ENCODE measurements at regions not wholly inside any gene's neighbourhood (a gene's known extent, or its start where the extent isn't known, plus 50 kb on each side); places are given as distances from the start of the nearest gene placed in this dataset.

DNA sequence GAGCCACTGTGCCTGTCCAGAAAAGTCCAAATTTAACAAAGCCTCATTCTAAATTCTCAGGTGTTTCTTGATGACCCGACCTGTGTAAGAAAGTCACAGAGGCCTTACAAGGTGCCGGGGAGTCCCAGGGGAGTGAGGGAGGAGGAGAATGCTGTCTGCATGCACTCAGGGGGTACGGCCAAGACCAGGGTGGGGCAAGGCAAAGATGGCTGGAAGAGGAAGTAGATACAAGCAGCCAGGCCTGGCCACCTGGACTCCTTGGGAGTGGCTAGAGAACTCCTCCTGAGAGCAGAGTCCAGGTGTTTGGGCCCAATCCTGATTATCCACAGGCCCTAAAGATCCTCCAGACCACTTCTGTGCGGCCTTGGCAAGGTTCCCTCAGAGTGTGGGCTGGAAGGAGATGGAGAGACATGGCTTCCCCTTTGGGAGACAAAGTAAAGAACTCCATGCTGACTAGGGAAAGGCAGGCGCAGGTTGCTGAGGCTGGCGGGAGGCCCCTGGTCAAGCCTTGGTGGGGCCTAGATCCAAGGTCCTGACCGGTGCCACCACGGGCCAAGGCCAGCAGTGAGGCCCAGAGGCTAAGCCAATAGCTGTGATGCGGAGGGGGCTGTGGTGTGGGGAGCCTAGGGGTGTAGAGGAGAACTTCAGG is 74.7 kb downstream of the COPS8 start:
- no peak overlapping the region for H3K4me3 ChIP-seq
- no peaks in the 10 kb centered on the region for H3K36me3 ChIP-seq
- intact Hi-C loops (cut with DNase I; ENCODE audit: low total_unique reads) (no loop called here), in situ Hi-C loops (cut with MboI; ENCODE audit: low pct_ligation_motif_present in 1 of 4, low pct_unique_long_range_greater_than_20kb in 1 of 4, low sequenced_read_pairs in 3 of 4) (loop anchor here in 3 of 4 donors (25.0 kb wide), 2 partner anchors 252 to 402 kb away; partner anchors contain the start of genes COL6A3 (in 2 of the 3) and PRLH (in 1 of the 3))
- 75% methylated on average over 9 of the region's 9 CpGs; no CpG with 5 or more reads in 1 of the 2 donors for WGBS, 2 donors (ENCODE audit: low coverage in 1 of 2)
- no peaks in the 10 kb centered on the region for H3K27me3 ChIP-seq
- DNase-seq, result no peak
- peak overlapping the region; percentile 17 to 57 (median 42) for H3K27ac ChIP-seq
- TF ChIP-seq, protein P1, sequence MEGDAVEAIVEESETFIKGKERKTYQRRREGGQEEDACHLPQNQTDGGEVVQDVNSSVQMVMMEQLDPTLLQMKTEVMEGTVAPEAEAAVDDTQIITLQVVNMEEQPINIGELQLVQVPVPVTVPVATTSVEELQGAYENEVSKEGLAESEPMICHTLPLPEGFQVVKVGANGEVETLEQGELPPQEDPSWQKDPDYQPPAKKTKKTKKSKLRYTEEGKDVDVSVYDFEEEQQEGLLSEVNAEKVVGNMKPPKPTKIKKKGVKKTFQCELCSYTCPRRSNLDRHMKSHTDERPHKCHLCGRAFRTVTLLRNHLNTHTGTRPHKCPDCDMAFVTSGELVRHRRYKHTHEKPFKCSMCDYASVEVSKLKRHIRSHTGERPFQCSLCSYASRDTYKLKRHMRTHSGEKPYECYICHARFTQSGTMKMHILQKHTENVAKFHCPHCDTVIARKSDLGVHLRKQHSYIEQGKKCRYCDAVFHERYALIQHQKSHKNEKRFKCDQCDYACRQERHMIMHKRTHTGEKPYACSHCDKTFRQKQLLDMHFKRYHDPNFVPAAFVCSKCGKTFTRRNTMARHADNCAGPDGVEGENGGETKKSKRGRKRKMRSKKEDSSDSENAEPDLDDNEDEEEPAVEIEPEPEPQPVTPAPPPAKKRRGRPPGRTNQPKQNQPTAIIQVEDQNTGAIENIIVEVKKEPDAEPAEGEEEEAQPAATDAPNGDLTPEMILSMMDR (IDR thresholded peaks at IDR 0.05), result no peak
- TF ChIP-seq POLR2AphosphoS5 (IDR thresholded peaks at IDR 0.05) (no peak), EP300 (IDR thresholded peaks at IDR 0.05; ENCODE audit: low read depth) (no peak), POLR2A (IDR thresholded peaks at IDR 0.05) (no peak)
- peaks cover 0 to 7% (median 0%) of the 10 kb centered on the region in 4 donors for H3K4me1 ChIP-seq
- H3K9me3 ChIP-seq, result no peaks in the 10 kb centered on the region

DNA sequence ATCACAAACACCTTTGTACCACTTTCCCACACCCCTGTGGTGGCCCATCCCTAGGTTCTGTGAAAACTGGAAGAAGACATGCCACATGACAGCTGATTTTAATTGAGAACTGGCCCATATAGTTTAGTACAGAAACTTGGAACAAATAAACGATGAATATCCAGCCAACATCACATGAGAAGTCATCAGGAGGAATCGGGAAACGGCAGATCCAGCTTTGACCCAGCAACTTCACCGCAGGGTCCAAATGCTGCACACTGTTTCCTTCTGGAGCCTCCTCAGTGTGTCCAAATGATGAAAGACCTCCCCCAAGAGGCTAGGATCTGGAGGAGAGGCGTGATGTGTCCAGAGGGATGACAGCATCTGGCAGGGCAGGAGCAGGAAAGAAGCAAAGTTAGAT is 75.5 kb downstream of the COPS8 start:
- H3K4me1 ChIP-seq, result peaks cover 0 to 7% (median 0%) of the 10 kb centered on the region in 4 donors
- in situ Hi-C loops (cut with MboI; ENCODE audit: low pct_ligation_motif_present in 1 of 4, low pct_unique_long_range_greater_than_20kb in 1 of 4, low sequenced_read_pairs in 3 of 4), result loop anchor here in 3 of 4 donors (25.0 kb wide), 2 partner anchors 251 to 401 kb away; partner anchors contain the start of genes COL6A3 (in 2 of the 3) and PRLH (in 1 of the 3)
- peak overlapping the region; percentile 42 to 58 (median 44) for H3K27ac ChIP-seq
- no peak overlapping the region for H3K4me3 ChIP-seq
- H3K27me3 ChIP-seq, result no peaks in the 10 kb centered on the region
- WGBS, 2 donors (ENCODE audit: low coverage in 1 of 2), result 68% methylated on average over 5 of the region's 5 CpGs; no CpG with 5 or more reads in 1 of the 2 donors
- intact Hi-C loops (cut with DNase I; ENCODE audit: low total_unique reads), result no loop called here
- TF ChIP-seq POLR2A (IDR thresholded peaks at IDR 0.05), result no peak
- no peak for TF ChIP-seq EP300 (IDR thresholded peaks at IDR 0.05; ENCODE audit: low read depth)
- TF ChIP-seq POLR2AphosphoS5 (IDR thresholded peaks at IDR 0.05), result no peak
- TF ChIP-seq, protein P1 (IDR thresholded peaks at IDR 0.05), result no peak
- DNase-seq, result no peak
- H3K36me3 ChIP-seq, result no peaks in the 10 kb centered on the region
- no peaks in the 10 kb centered on the region for H3K9me3 ChIP-seq

DNA sequence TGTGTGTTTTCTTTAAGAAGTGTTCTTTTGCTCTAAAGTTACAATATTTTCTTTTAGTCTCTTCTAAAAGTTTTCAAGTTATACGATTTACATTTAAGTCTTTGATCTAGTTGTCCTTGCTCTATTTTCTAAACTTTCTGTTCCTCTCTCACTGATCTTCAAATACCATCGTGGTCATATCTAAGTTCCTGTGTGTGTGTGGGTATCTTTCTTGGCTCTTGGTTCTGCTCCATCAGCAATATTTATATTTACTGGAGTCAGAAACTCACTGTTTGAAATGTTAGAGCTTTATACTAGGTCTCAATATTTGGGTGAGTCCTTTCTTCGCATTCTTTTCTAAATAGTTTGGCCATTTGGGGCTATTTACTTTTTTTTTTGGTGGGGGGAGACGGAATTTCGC is 77.3 kb downstream of the COPS8 start:
- Histone ChIP-seq H3K27ac (peak overlapping the region in 2 of 4 donors; percentile 7 to 48), H3K36me3 (no peaks in the 10 kb centered on the region), H3K4me3 (no peak overlapping the region), H3K9me3 (peaks cover 0 to 2% of the 10 kb centered on the region in 2 donors), H3K4me1 (peaks cover 0 to 7% (median 0%) of the 10 kb centered on the region in 4 donors), H3K27me3 (no peaks in the 10 kb centered on the region)
- TF ChIP-seq EP300 (IDR thresholded peaks at IDR 0.05; ENCODE audit: low read depth) (no peak), POLR2A (IDR thresholded peaks at IDR 0.05) (no peak), POLR2AphosphoS5 (IDR thresholded peaks at IDR 0.05) (no peak)
- TF ChIP-seq, protein P1 (IDR thresholded peaks at IDR 0.05), result no peak
- in situ Hi-C loops (cut with MboI; ENCODE audit: low pct_ligation_motif_present in 1 of 4, low pct_unique_long_range_greater_than_20kb in 1 of 4, low sequenced_read_pairs in 3 of 4), result loop anchor here in 3 of 4 donors (25.0 kb wide), 2 partner anchors 249 to 399 kb away; partner anchors contain the start of genes COL6A3 (in 2 of the 3) and PRLH (in 1 of the 3)
- 60 to 63% methylated on average over 3 to 5 of the region's 5 CpGs for WGBS, 2 donors (ENCODE audit: low coverage in 1 of 2)
- DNase-seq, result no peak
- intact Hi-C loops (cut with DNase I; ENCODE audit: low total_unique reads), result no loop called here

DNA sequence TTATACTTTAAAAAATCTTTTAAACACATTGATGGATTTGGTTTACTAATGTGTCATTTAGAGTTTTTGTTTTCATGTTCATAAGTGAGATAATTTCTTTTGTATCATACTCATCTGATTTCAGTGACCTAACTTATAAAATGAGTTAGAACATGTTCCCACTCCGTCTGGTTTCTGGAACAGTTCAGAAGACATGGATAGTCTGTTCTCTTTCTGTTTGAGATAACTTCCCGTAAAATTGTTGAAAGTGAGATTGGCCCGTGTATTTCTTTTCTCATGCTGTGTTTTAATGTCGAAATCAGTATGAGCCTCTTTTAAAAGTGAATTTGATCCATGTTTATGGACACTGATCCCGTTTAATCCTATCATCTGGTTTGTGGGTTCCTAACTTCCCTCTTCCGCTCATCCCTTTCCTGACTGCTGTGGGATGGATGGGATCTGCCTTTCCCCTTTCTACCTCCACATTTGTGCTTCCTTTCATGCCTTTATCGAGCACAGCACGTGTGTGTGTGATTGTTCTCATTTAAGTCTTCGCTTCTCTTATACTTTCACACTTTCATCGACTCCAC is 78.9 kb downstream of the COPS8 start:
- no peak for DNase-seq
- in situ Hi-C loops (cut with MboI; ENCODE audit: low pct_ligation_motif_present in 1 of 4, low pct_unique_long_range_greater_than_20kb in 1 of 4, low sequenced_read_pairs in 3 of 4), result loop anchor here in 3 of 4 donors (25.0 kb wide), 2 partner anchors 248 to 398 kb away; partner anchors contain the start of genes COL6A3 (in 2 of the 3) and PRLH (in 1 of the 3)
- H3K36me3 ChIP-seq, result no peaks in the 10 kb centered on the region
- H3K27ac ChIP-seq, result peak overlapping the region; percentile 46 to 65 (median 49)
- H3K9me3 ChIP-seq, result peaks cover 5 to 7% of the 10 kb centered on the region in 2 donors
- intact Hi-C loops (cut with DNase I; ENCODE audit: low total_unique reads), result no loop called here
- TF ChIP-seq POLR2AphosphoS5 (IDR thresholded peaks at IDR 0.05), result peak in 2 of 3 donors; percentile 37 to 49
- TF ChIP-seq POLR2A (IDR thresholded peaks at IDR 0.05), result no peak
- no peak overlapping the region for H3K4me3 ChIP-seq
- no peaks in the 10 kb centered on the region for H3K27me3 ChIP-seq
- peaks cover 0 to 5% (median 0%) of the 10 kb centered on the region in 4 donors for H3K4me1 ChIP-seq
- WGBS, 2 donors (ENCODE audit: low coverage in 1 of 2), result 66% methylated on average over 8 to 10 of the region's 10 CpGs

All from transverse colon (tissue), 4 donors.